ENCODE measurements at regions not wholly inside any gene's neighbourhood (a gene's known extent, or its start where the extent isn't known, plus 50 kb on each side); places are given as distances from the start of the nearest gene placed in this dataset.

- no peak for TF ChIP-seq EP300 (IDR thresholded peaks at IDR 0.05)
- TF ChIP-seq CTCF (IDR thresholded peaks at IDR 0.05): no peak
- no peak for TF ChIP-seq POLR2A (IDR thresholded peaks at IDR 0.05)
Measured at GRCh38 chr4:19216476-19216875, 1035.2 kb upstream of the SLIT2 start.
